Right lobe of liver (tissue), 6 donors: ENCODE measurements at regions not wholly inside any gene's neighbourhood (a gene's known extent, or its start where the extent isn't known, plus 50 kb on each side); places are given as distances from the start of the nearest gene placed in this dataset.

Experiments used
- ATAC-seq, 4 donors: fragments of 200-7000 bp; cut with Tn5 transposase; one replicate each; pipeline ENCODE4 v1.9.1; 2020; ENCODE audit warnings: mild to moderate bottlenecking in 4 of 4, moderate library complexity in 4 of 4
- DNase-seq, 3 donors: peaks; one replicate each; pipeline ENCODE4 v3.0.0-alpha.2; 2020
- H3K27ac ChIP-seq, 3 donors: fragments of 200-600 bp; one replicate each; pipeline ENCODE4 v1.8.0; 2022
- H3K27me3 ChIP-seq, 2 donors: fragments of 200-600 bp; one replicate each; pipeline ENCODE4 v1.8.0; 2022
- H3K36me3 ChIP-seq, 4 donors: fragments of 200-600 bp; sonication (generic) in 1 of 4; one replicate each; pipeline versions ENCODE4 v1.5.1 to v1.8.0; 2017 to 2022; ENCODE audit warnings: control low read depth in 1 of 4
- H3K4me1 ChIP-seq, 4 donors: fragments of 200-600 bp; sonication (generic) in 1 of 4; one replicate each; pipeline versions ENCODE4 v1.5.1 to v1.8.0; 2017 to 2022; ENCODE audit warnings: control low read depth in 1 of 4
- H3K4me3 ChIP-seq, 3 donors: fragments of 200-600 bp; one replicate each; pipeline ENCODE4 v1.8.0; 2022
- H3K9me3 ChIP-seq, 4 donors: fragments of 200-600 bp; sonication (generic) in 1 of 4; one replicate each; pipeline versions ENCODE4 v1.5.1 to v1.8.0; 2017 to 2022; ENCODE audit warnings: control low read depth in 1 of 4
- POLR2A ChIP-seq: fragments of 450-650 bp; IDR thresholded peaks from one replicate; pipeline ENCODE4 v1.6.1; 2017; ENCODE audit warnings: antibody characterized with exemption, mild to moderate bottlenecking
- WGBS: methylation state at CpG from one replicate; pipeline ENCODE4 v1.1.6; 2018; ENCODE audit warnings: low coverage, low lambda C conversion rate; ENCODE audit not compliant: insufficient coverage; ENCODE audit errors: missing lambda C conversion rate; 5-methylcytosine and 5-hydroxymethylcytosine counted together
- intact Hi-C, 2 donors: fragments of 100-400 bp; cut with DNase I; formaldehyde crosslinking; loops; one replicate each; pipeline versions ENCODE4 v1.11.2 to v1.14.1; 2022
- TF ChIP-seq, protein P1 (sequence below), 4 donors: fragments of 200-600 bp in 3 of 4; fragments of 450-650 bp in 1 of 4; IDR thresholded peaks; one replicate each; pipeline versions ENCODE4 v1.5.1 to v1.8.0; 2016 to 2022; ENCODE audit warnings: antibody characterized with exemption in 4 of 4, mild to moderate bottlenecking in 2 of 4
- donor health status: DM: no; HTN: yes; CAD: no.
- donor health status: DM: no; HTN: no; CAD: no.
- donor health status: DM: no; HTN: no; CAD: no.
- donor health status: DM: no; HTN: yes; CAD: no.
- donor health status: DM: no; HTN: yes; CAD: no.

DNA sequence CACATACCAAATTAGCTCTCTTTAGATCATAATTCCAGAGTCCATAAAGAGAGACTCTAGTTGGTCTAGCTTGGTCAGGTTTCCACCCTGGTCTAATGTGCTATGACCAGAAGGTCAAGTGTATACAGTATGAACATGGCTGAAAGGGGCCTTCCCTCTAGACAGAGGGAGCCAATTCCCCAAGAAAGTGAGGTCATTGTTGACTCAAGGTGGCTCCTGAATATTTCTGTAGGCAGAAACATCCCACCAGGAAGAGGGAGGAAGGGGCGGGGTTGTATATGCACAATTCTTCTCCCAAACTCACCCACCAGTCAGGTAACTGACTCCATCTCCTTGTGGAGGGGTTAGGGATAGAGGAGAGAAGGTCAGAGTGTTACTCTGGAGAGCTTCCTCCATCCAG lies 281.8 kb upstream of the PLET1 start:
- DNase-seq (no peak), ATAC-seq (no peak)
- 80% methylated on average over 1 of the region's 1 CpG for WGBS
- no peak for TF ChIP-seq POLR2A
- TF ChIP-seq, protein P1, sequence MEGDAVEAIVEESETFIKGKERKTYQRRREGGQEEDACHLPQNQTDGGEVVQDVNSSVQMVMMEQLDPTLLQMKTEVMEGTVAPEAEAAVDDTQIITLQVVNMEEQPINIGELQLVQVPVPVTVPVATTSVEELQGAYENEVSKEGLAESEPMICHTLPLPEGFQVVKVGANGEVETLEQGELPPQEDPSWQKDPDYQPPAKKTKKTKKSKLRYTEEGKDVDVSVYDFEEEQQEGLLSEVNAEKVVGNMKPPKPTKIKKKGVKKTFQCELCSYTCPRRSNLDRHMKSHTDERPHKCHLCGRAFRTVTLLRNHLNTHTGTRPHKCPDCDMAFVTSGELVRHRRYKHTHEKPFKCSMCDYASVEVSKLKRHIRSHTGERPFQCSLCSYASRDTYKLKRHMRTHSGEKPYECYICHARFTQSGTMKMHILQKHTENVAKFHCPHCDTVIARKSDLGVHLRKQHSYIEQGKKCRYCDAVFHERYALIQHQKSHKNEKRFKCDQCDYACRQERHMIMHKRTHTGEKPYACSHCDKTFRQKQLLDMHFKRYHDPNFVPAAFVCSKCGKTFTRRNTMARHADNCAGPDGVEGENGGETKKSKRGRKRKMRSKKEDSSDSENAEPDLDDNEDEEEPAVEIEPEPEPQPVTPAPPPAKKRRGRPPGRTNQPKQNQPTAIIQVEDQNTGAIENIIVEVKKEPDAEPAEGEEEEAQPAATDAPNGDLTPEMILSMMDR (IDR thresholded peaks at IDR 0.05), result no peak
- H3K4me1 ChIP-seq, result no peaks in the 10 kb centered on the region
- no peak overlapping the region for H3K4me3 ChIP-seq
- intact Hi-C loops, result no loop called here
- no peaks in the 10 kb centered on the region for H3K36me3 ChIP-seq
- no peaks in the 10 kb centered on the region for H3K27me3 ChIP-seq
- H3K27ac ChIP-seq, result no peak overlapping the region
- no peaks in the 10 kb centered on the region for H3K9me3 ChIP-seq

DNA sequence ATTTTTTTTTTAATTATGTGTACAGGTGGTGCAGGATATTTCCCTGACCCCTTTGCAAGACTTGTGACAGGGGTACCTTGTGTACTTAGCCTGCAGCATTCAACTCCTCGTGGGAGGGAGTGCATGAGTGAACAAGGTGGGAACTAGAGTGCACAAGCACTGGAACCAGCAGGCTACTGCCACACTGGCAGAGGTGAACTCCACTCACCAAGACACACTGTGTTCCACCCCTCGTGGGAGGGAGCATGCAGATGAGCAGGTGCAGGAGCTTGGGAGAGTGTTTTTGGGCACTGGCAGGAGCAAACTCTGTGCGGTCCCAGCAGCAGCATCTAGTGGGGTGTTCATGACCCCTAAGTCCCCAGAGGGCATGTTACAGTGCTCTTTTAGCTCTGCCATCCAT lies 282.7 kb upstream of the PLET1 start:
- Histone ChIP-seq H3K4me3 (no peak overlapping the region), H3K27me3 (no peaks in the 10 kb centered on the region), H3K27ac (no peak overlapping the region), H3K4me1 (no peaks in the 10 kb centered on the region), H3K9me3 (no peaks in the 10 kb centered on the region), H3K36me3 (no peaks in the 10 kb centered on the region)
- 67% methylated on average over 2 of the region's 3 CpGs for WGBS
- DNase-seq (no peak), ATAC-seq (no peak)
- intact Hi-C loops, result no loop called here
- TF ChIP-seq POLR2A, result no peak
- TF ChIP-seq, protein P1 (IDR thresholded peaks at IDR 0.05), result no peak

DNA sequence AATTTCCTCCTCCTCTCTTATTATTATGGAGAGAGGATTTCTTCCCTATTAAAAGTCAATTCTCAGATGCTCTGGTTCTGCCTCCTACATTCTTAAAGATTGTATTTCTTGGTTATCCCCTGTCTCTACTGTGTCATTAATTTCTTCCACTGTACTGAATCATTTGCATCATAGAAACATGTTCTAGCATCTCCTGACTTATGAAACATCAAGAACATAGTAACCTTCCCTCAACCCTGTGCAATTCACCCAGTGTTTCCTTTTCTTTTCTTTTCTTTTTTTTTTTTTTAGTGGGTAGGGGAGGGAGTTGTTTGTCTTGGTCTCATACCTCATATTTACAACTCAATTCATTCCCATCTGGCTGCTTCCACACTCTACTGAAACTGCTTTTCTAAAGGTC lies 288.0 kb upstream of the PLET1 start:
- no peaks in the 10 kb centered on the region for H3K4me1 ChIP-seq
- no peaks in the 10 kb centered on the region for H3K27me3 ChIP-seq
- no peak overlapping the region for H3K4me3 ChIP-seq
- no peak for DNase-seq
- H3K27ac ChIP-seq, result no peak overlapping the region
- H3K36me3 ChIP-seq, result no peaks in the 10 kb centered on the region
- ATAC-seq, result no peak
- no peaks in the 10 kb centered on the region for H3K9me3 ChIP-seq
- intact Hi-C loops, result no loop called here
- TF ChIP-seq POLR2A, result no peak
- TF ChIP-seq, protein P1 (IDR thresholded peaks at IDR 0.05), result no peak

DNA sequence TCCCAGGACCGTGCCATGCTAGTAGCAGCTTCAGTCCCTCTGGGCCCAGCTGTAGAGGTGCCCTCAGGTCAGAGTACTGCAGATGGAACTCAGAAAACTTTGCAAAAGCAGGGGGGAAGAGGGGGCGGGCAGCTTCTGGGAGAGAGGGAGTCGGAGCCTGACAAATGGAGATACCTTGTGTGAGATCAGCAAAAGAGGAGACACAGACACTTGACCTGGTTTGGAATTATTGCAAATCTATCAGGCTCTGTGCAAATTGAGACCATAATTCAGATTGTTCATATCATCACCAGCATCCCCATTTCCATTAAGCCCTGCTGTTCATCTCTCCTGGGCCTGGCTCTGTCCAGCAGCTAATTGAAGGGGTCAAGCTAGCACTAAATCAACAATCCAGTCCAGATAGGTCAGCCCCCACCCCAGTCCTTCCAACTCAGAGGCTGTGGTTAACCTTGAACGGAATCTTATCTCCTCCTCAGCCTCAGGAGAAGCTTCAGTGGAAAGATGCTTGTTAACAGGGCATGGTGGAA lies 292.6 kb upstream of the PLET1 start:
- ATAC-seq (no peak), DNase-seq (no peak)
- Histone ChIP-seq H3K36me3 (no peaks in the 10 kb centered on the region), H3K9me3 (no peaks in the 10 kb centered on the region), H3K27ac (no peak overlapping the region), H3K27me3 (no peaks in the 10 kb centered on the region), H3K4me1 (no peaks in the 10 kb centered on the region), H3K4me3 (no peak overlapping the region)
- intact Hi-C loops, result loop anchor here in 1 of 2 donors (10.0 kb wide), 1 partner anchor 268 kb away; no protein-coding TSS in a partner anchor
- TF ChIP-seq POLR2A, result no peak
- TF ChIP-seq, protein P1 (IDR thresholded peaks at IDR 0.05), result no peak
- 67% methylated on average over 3 of the region's 4 CpGs for WGBS

DNA sequence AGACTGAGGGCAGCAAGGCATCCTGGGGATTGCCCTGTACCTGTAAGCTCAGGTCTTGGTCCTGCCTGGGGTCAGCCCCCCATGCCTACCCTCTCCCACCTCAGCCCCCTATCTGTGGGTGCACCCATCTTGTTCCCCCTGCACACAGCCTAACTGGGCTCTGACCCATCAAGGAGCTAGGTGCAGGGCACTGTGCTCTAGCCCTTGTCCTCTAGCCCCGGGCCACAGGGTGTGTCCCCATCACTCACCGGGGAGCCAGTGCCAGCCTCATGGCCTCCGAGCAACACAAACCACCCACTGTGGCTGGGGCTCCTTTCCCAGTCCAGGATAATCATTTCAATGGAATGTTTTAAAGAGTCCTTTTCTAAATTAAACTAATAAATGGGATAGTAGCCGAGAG lies 293.9 kb upstream of the PLET1 start:
- no peaks in the 10 kb centered on the region for H3K36me3 ChIP-seq
- H3K27me3 ChIP-seq, result no peaks in the 10 kb centered on the region
- intact Hi-C loops, result loop anchor here in 1 of 2 donors (10.0 kb wide), 1 partner anchor 270 kb away; no protein-coding TSS in a partner anchor
- no peak overlapping the region for H3K4me3 ChIP-seq
- TF ChIP-seq, protein P1 (IDR thresholded peaks at IDR 0.05), result no peak
- no peak for TF ChIP-seq POLR2A
- H3K4me1 ChIP-seq, result no peaks in the 10 kb centered on the region
- WGBS, result 77% methylated on average over 3 of the region's 4 CpGs
- ATAC-seq, result no peak
- no peaks in the 10 kb centered on the region for H3K9me3 ChIP-seq
- no peak for DNase-seq
- no peak overlapping the region for H3K27ac ChIP-seq
